SK-N-MC (cell line): ENCODE measurements at regions not wholly inside any gene's neighbourhood (a gene's known extent, or its start where the extent isn't known, plus 50 kb on each side); places are given as distances from the start of the nearest gene placed in this dataset.

ENCODE experiments used
- EZH2 ChIP-seq: fragments of 200-600 bp; sonication (generic); IDR thresholded peaks from one replicate; pipeline ENCODE4 v1.6.1; 2017; ENCODE audit warnings: antibody characterized with exemption
- POLR2AphosphoS5 ChIP-seq: IDR thresholded peaks from 2 replicates; pipeline ENCODE4 v1.6.1; 2012; ENCODE audit warnings: mild to moderate bottlenecking, low read depth, low read length, borderline replicate concordance

GRCh38 chr6:14189074-14189473 lies 71.5 kb downstream of the CD83 start:
- TF ChIP-seq EZH2 (no peak), POLR2AphosphoS5 (peak; percentile 25; the same call in 1 of the 2 replicates)
